Nephron progenitor cell (in vitro differentiated cells): ENCODE measurements at regions not wholly inside any gene's neighbourhood (a gene's known extent, or its start where the extent isn't known, plus 50 kb on each side); places are given as distances from the start of the nearest gene placed in this dataset.

Experiments used
- DNase-seq: peaks from one replicate; pipeline ENCODE4 v3.0.0; 2021
- H3K27ac Mint-ChIP-seq: 2 replicates; pipeline ENCODE4 v1.8.0; 2021; ENCODE audit warnings: mild to moderate bottlenecking, moderate library complexity, mixed read lengths
- H3K27me3 Mint-ChIP-seq: 2 replicates; pipeline ENCODE4 v1.8.0; 2021; ENCODE audit warnings: mild to moderate bottlenecking, low read depth, mixed read lengths; ENCODE audit not compliant: poor library complexity
- H3K36me3 Mint-ChIP-seq: 2 replicates; pipeline ENCODE4 v1.8.0; 2021; ENCODE audit warnings: low read depth, mixed read lengths
- H3K4me1 Mint-ChIP-seq: 2 replicates; pipeline ENCODE4 v1.8.0; 2021; ENCODE audit warnings: mixed read lengths
- H3K4me3 Mint-ChIP-seq: 2 replicates; pipeline ENCODE4 v1.8.0; 2021; ENCODE audit warnings: mild to moderate bottlenecking, moderate library complexity, mixed read lengths
- H3K9me3 Mint-ChIP-seq: 2 replicates; pipeline ENCODE4 v1.8.0; 2021; ENCODE audit warnings: mild to moderate bottlenecking, moderate library complexity, mixed read lengths
- CTCF ChIP-seq: fragments of 200-600 bp; sonication (generic); IDR thresholded peaks from 2 replicates; pipeline ENCODE4 v1.5.0; 2021; ENCODE audit warnings: antibody characterized with exemption

DNA sequence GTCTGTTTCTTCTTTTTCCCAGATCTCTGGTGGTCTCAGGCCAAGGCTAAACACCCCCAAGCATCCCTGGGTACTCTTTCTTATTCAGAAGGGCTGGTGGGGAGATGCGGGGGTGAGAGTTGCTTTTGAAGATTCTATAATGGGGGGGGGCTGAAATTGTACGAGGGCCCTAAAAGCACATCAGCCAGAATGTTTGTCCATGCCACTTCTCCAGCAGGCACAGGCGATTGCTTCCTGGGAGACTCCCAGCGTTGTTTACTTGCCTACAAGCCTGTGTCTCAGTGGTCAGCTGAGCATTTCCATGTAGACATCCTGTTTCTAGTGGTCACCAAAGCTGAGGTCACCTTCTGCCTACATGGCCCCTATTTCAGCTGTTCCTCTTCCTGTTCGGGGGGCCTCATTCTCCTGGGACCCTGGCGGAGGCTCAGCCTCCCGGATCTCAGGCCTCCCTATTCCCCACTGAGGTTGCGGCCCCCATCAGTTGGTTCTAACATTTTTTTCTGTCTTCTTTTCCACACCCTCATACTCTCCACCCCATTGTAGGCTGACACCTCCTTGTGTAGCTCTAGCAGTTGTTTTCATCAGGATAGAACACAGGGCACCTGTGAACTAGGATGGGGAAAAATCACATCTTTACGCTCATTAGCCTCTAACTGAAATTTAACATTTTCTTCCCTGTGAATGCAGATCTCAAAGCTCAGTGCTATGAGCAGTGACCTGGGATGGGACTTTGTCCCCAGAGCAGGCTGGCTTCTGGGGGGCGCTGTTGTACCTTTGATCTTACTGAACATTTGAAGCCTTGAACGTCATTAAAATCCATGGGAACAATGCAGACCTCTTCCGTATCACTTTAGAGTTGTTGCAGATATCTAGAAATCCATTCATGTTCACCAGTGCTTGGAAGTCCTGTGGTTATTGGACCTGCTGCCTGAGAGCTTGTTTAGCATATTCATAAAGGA lies 286.5 kb downstream of the GLRX3 start:
- Mint-ChIP-seq H3K27ac (no peak overlapping the region), H3K9me3 (no peaks in the 10 kb centered on the region)
- TF ChIP-seq CTCF: no peak

GRCh38 chr10:130423455-130424305 lies 287.5 kb downstream of the GLRX3 start:
- Mint-ChIP-seq H3K27me3 (peaks cover 3% of the 10 kb centered on the region), H3K4me3 (no peak overlapping the region), H3K27ac (no peak overlapping the region), H3K9me3 (no peaks in the 10 kb centered on the region), H3K4me1 (peaks cover under 1% of the 10 kb centered on the region), H3K36me3 (no peaks in the 10 kb centered on the region)
- no peak for DNase-seq
- no peak for TF ChIP-seq CTCF

More for the DNA sequence above, 286.5 kb downstream of the GLRX3 start:
- peaks cover 6% of the 10 kb centered on the region for H3K27me3 Mint-ChIP-seq
- no peaks in the 10 kb centered on the region for H3K36me3 Mint-ChIP-seq
- no peak overlapping the region for H3K4me3 Mint-ChIP-seq
- DNase-seq: no peak
- H3K4me1 Mint-ChIP-seq: peaks cover 8% of the 10 kb centered on the region

- DNase-seq: no peak
- peaks cover 3% of the 10 kb centered on the region for H3K27me3 Mint-ChIP-seq
- H3K4me3 Mint-ChIP-seq: no peak overlapping the region
- H3K27ac Mint-ChIP-seq: no peak overlapping the region
- no peaks in the 10 kb centered on the region for H3K4me1 Mint-ChIP-seq
- no peaks in the 10 kb centered on the region for H3K36me3 Mint-ChIP-seq
- H3K9me3 Mint-ChIP-seq: no peaks in the 10 kb centered on the region
- no peak for TF ChIP-seq CTCF
These were observed 288.2 kb downstream of the GLRX3 start for GRCh38 chr10:130424418-130424817.

- Mint-ChIP-seq H3K4me3 (no peak overlapping the region), H3K27me3 (no peaks in the 10 kb centered on the region), H3K27ac (no peak overlapping the region), H3K4me1 (no peaks in the 10 kb centered on the region), H3K9me3 (no peaks in the 10 kb centered on the region), H3K36me3 (no peaks in the 10 kb centered on the region)
- no peak for TF ChIP-seq CTCF
- no peak for DNase-seq
These were observed 289.0 kb downstream of the GLRX3 start for GRCh38 chr10:130425169-130425568.

- no peaks in the 10 kb centered on the region for H3K27me3 Mint-ChIP-seq
- no peaks in the 10 kb centered on the region for H3K9me3 Mint-ChIP-seq
- H3K27ac Mint-ChIP-seq: no peak overlapping the region
- no peak overlapping the region for H3K4me3 Mint-ChIP-seq
- TF ChIP-seq CTCF: no peak
- no peaks in the 10 kb centered on the region for H3K36me3 Mint-ChIP-seq
- no peak for DNase-seq
- H3K4me1 Mint-ChIP-seq: no peaks in the 10 kb centered on the region
These were observed 289.8 kb downstream of the GLRX3 start for GRCh38 chr10:130425881-130426435.
